Neural cell (in vitro differentiated cells): ENCODE measurements at regions not wholly inside any gene's neighbourhood (a gene's known extent, or its start where the extent isn't known, plus 50 kb on each side); places are given as distances from the start of the nearest gene placed in this dataset.

ENCODE experiments used
- H2AFZ ChIP-seq: fragments of 200-600, 300-800 bp; sonication (generic), shearing (Covaris generic); 2 replicates; pipeline ENCODE4 v1.6.0; 2014; ENCODE audit warnings: low read depth, mild to moderate bottlenecking, antibody characterized with exemption, low read length, moderate library complexity
- H3F3A ChIP-seq: fragments of 200-600 bp; shearing (Covaris generic); 2 replicates; pipeline ENCODE4 v1.6.1; 2016; ENCODE audit warnings: mild to moderate bottlenecking, moderate library complexity, mixed read lengths, antibody characterized with exemption, low read length; ENCODE audit not compliant: insufficient read depth, poor library complexity, severe bottlenecking
- H3K27ac ChIP-seq: fragments of 200-600, 300-800 bp; sonication (generic), shearing (Covaris generic); 2 replicates; pipeline ENCODE4 v1.5.1; 2014; ENCODE audit warnings: mild to moderate bottlenecking, low read length, moderate library complexity
- H3K27me3 ChIP-seq: fragments of 300-800, 200-600 bp; sonication (generic), shearing (Covaris generic); 2 replicates; pipeline ENCODE4 v1.6.0; 2014; ENCODE audit warnings: mild to moderate bottlenecking, low read depth, low read length, moderate library complexity; ENCODE audit not compliant: insufficient read depth
- H3K36me3 ChIP-seq: fragments of 300-800, 200-600 bp; sonication (generic), shearing (Covaris generic); 2 replicates; pipeline ENCODE4 v1.5.1; 2014; ENCODE audit warnings: mild to moderate bottlenecking, antibody characterized with exemption, low read length, moderate library complexity; ENCODE audit not compliant: insufficient read depth
- H3K4me2 ChIP-seq: fragments of 300-800, 200-600 bp; sonication (generic), shearing (Covaris generic); 2 replicates; pipeline ENCODE4 v1.6.0; 2014; ENCODE audit warnings: mild to moderate bottlenecking, low read length
- H3K4me3 ChIP-seq: fragments of 300-800, 200-600 bp; sonication (generic), shearing (Covaris generic); 2 replicates; pipeline ENCODE4 v1.5.1; 2014; ENCODE audit warnings: mild to moderate bottlenecking, low read length, moderate library complexity
- H3K79me2 ChIP-seq: fragments of 200-600 bp; shearing (Covaris generic); replicated peaks from 2 replicates; pipeline ENCODE4 v1.6.0; 2014; ENCODE audit warnings: mild to moderate bottlenecking, low read length, moderate library complexity; ENCODE audit not compliant: insufficient read depth
- H3K9ac ChIP-seq: fragments of 300-800, 200-600 bp; sonication (generic), shearing (Covaris generic); 2 replicates; pipeline ENCODE4 v1.6.1; 2016; ENCODE audit warnings: mild to moderate bottlenecking, low read length, mixed read lengths
- H3K9me2 ChIP-seq: fragments of 200-600 bp; shearing (Covaris generic); 2 replicates; pipeline ENCODE4 v1.6.1; 2016; ENCODE audit warnings: mild to moderate bottlenecking, low read length, mixed read lengths; ENCODE audit not compliant: insufficient read depth
- H3K9me3 ChIP-seq: fragments of 200-600, 300-800 bp; sonication (generic), shearing (Covaris generic); 2 replicates; pipeline ENCODE4 v1.6.1; 2016; ENCODE audit warnings: mild to moderate bottlenecking, mixed run types, low read length, moderate library complexity, mixed read lengths
- H4K20me1 ChIP-seq: fragments of 200-600 bp; shearing (Covaris generic); 2 replicates; pipeline ENCODE4 v1.6.1; 2016; ENCODE audit warnings: mild to moderate bottlenecking, mixed run types; ENCODE audit not compliant: insufficient read depth
- CTCF ChIP-seq: fragments of 450-650 bp; IDR thresholded peaks from 2 replicates; pipeline ENCODE4 v1.5.1; 2014; ENCODE audit warnings: antibody characterized with exemption, mild to moderate bottlenecking, moderate library complexity; ENCODE audit not compliant: poor library complexity, severe bottlenecking
- EP300 ChIP-seq: fragments of 450-650 bp; conservative IDR thresholded peaks from 2 replicates; pipeline ENCODE4 v1.6.1; 2014; ENCODE audit warnings: antibody characterized with exemption, mild to moderate bottlenecking, moderate library complexity; ENCODE audit not compliant: poor library complexity, severe bottlenecking
- EZH2 ChIP-seq: fragments of 200-600, 300-800 bp; shearing (Covaris generic), sonication (generic); IDR thresholded peaks from 2 replicates; pipeline ENCODE4 v1.6.1; 2014; ENCODE audit warnings: antibody characterized with exemption, low read length, borderline replicate concordance, mild to moderate bottlenecking; ENCODE audit not compliant: insufficient read depth, poor library complexity, severe bottlenecking
- MXI1 ChIP-seq: fragments of 450-650 bp; conservative IDR thresholded peaks from 2 replicates; pipeline ENCODE4 v1.6.1; 2014; ENCODE audit warnings: antibody characterized with exemption, mild to moderate bottlenecking; ENCODE audit not compliant: poor library complexity, severe bottlenecking
- POLR2AphosphoS5 ChIP-seq: IDR thresholded peaks from 2 replicates; pipeline ENCODE4 v1.6.1; 2012
- RAD21 ChIP-seq: fragments of 450-650 bp; conservative IDR thresholded peaks from 2 replicates; pipeline ENCODE4 v1.6.1; 2014; ENCODE audit warnings: antibody characterized with exemption, mild to moderate bottlenecking, moderate library complexity
- SMC3 ChIP-seq: fragments of 450-650 bp; conservative IDR thresholded peaks from 2 replicates; pipeline ENCODE4 v1.6.1; 2014; ENCODE audit warnings: antibody characterized with exemption, mild to moderate bottlenecking, moderate library complexity; ENCODE audit not compliant: poor library complexity
- TAF1 ChIP-seq: IDR thresholded peaks from 2 replicates; pipeline ENCODE4 v1.6.1; 2012; ENCODE audit warnings: low read depth
- TF ChIP-seq, protein P1 (sequence below): IDR thresholded peaks from 2 replicates; pipeline ENCODE4 v1.6.1; 2012; ENCODE audit warnings: borderline replicate concordance

DNA sequence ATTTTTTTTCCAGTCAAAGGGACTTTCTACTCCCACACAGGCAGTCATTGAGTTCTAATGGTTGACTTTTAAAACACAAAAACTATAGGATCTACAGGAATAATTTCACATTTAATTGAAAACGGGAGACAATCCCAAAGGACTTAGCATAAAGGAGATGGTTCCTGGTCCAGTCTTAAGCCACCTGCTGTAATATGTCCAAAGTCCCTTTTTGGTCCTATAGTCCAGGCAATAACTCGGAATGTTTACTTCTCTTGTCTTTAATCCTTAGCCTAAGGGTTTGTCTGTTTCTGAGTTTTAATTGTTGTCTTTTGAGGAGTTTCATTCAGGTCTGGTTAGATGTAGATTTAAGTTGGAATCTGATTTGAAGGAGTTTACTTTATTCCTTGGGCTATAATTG is 184.9 kb downstream of the BAMBI start:
- no peaks in the 10 kb centered on the region for H3K9me2 ChIP-seq
- no peaks in the 10 kb centered on the region for H4K20me1 ChIP-seq
- TF ChIP-seq TAF1 = no peak
- TF ChIP-seq RAD21 = no peak
- no peak for TF ChIP-seq SMC3
- TF ChIP-seq POLR2AphosphoS5 = no peak
- no peak for TF ChIP-seq EP300
- no peak for TF ChIP-seq CTCF
- no peak for TF ChIP-seq EZH2
- TF ChIP-seq MXI1 = no peak
- TF ChIP-seq, protein P1, sequence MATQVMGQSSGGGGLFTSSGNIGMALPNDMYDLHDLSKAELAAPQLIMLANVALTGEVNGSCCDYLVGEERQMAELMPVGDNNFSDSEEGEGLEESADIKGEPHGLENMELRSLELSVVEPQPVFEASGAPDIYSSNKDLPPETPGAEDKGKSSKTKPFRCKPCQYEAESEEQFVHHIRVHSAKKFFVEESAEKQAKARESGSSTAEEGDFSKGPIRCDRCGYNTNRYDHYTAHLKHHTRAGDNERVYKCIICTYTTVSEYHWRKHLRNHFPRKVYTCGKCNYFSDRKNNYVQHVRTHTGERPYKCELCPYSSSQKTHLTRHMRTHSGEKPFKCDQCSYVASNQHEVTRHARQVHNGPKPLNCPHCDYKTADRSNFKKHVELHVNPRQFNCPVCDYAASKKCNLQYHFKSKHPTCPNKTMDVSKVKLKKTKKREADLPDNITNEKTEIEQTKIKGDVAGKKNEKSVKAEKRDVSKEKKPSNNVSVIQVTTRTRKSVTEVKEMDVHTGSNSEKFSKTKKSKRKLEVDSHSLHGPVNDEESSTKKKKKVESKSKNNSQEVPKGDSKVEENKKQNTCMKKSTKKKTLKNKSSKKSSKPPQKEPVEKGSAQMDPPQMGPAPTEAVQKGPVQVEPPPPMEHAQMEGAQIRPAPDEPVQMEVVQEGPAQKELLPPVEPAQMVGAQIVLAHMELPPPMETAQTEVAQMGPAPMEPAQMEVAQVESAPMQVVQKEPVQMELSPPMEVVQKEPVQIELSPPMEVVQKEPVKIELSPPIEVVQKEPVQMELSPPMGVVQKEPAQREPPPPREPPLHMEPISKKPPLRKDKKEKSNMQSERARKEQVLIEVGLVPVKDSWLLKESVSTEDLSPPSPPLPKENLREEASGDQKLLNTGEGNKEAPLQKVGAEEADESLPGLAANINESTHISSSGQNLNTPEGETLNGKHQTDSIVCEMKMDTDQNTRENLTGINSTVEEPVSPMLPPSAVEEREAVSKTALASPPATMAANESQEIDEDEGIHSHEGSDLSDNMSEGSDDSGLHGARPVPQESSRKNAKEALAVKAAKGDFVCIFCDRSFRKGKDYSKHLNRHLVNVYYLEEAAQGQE = no peak
- no peak overlapping the region for H3K4me2 ChIP-seq
- no peak overlapping the region for H3K27ac ChIP-seq
- no peaks in the 10 kb centered on the region for H3K9me3 ChIP-seq
- no peaks in the 10 kb centered on the region for H3K36me3 ChIP-seq
- H3K27me3 ChIP-seq = no peaks in the 10 kb centered on the region
- no peaks in the 10 kb centered on the region for H3F3A ChIP-seq
- no peak overlapping the region for H3K4me3 ChIP-seq
- H3K9ac ChIP-seq = no peak overlapping the region
- H3K79me2 ChIP-seq = no peaks in the 10 kb centered on the region
- H2AFZ ChIP-seq = no peak overlapping the region

DNA sequence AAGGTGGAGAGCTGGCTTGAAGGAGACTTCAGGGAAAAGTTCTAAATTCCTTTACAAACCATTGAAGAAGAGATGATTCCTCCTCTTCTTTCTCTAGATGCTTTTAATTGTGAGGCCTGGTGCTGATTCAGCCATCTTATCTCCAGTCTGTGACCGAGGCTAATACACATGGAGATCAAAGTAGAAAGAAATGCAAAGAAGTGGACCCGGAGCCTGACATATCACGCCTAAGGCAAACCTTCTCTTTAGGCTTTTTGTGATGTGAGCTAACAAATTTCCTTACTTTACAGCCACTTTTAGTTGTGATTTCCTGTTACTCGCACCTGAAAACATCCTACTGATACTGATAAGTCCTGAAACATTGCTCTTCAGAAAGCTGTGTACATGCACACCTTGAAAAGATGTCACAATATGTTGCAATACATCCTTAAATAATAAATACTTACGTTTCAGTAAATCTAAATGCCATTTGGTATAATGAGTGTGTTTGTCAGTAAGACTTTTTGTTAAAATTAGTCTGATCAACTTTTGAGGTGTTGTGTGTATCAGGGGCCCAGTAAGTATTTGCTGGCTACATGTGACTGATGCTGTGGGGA is 192.4 kb downstream of the BAMBI start:
- H3K9ac ChIP-seq = no peak overlapping the region
- H3K79me2 ChIP-seq = no peaks in the 10 kb centered on the region
- no peaks in the 10 kb centered on the region for H3K36me3 ChIP-seq
- H3K9me3 ChIP-seq = no peaks in the 10 kb centered on the region
- no peak overlapping the region for H2AFZ ChIP-seq
- H3K9me2 ChIP-seq = no peaks in the 10 kb centered on the region
- H3K4me3 ChIP-seq = no peak overlapping the region
- no peak overlapping the region for H3K4me2 ChIP-seq
- no peak for TF ChIP-seq RAD21
- no peak for TF ChIP-seq EZH2
- no peak for TF ChIP-seq EP300
- TF ChIP-seq, protein P1 = no peak
- TF ChIP-seq SMC3 = no peak
- no peak overlapping the region for H3K27ac ChIP-seq
- no peaks in the 10 kb centered on the region for H4K20me1 ChIP-seq
- H3F3A ChIP-seq = no peaks in the 10 kb centered on the region
- H3K27me3 ChIP-seq = no peaks in the 10 kb centered on the region
